ENCODE measurements at regions not wholly inside any gene's neighbourhood (a gene's known extent, or its start where the extent isn't known, plus 50 kb on each side); places are given as distances from the start of the nearest gene placed in this dataset.

- Histone ChIP-seq H3K36me3 (ENCODE audit: control insufficient read depth in 2 of 4, insufficient read depth in 4 of 4, low read length in 3 of 4) (no peaks in the 10 kb centered on the region), H3K9ac (replicated peaks in 1 of 4; ENCODE audit: extremely low read depth in 1 of 4, low read depth in 3 of 4, low read length in 3 of 4) (no peak overlapping the region), H3K9me3 (ENCODE audit: insufficient read depth in 2 of 2, low read depth in 1 of 2, low read length in 1 of 2) (no peaks in the 10 kb centered on the region), H3K79me1 (ENCODE audit: low read depth, low read length) (no peaks in the 10 kb centered on the region), H3K14ac (ENCODE audit: insufficient read length) (no peak overlapping the region), H3K56ac (replicated peaks; ENCODE audit: insufficient read length, low read depth, low read length) (no peak overlapping the region), H3K18ac (ENCODE audit: extremely low read depth, low read length) (no peak overlapping the region), H3K4ac (replicated peaks; ENCODE audit: insufficient read length, low read depth, low read length) (no peak overlapping the region), H3K79me2 (ENCODE audit: control insufficient read depth in 1 of 2, insufficient read depth in 2 of 2, low read length in 2 of 2) (no peaks in the 10 kb centered on the region), H3K4me2 (ENCODE audit: insufficient read depth in 1 of 2, low read depth in 2 of 2, low read length in 2 of 2) (no peak overlapping the region), H3K4me3 (ENCODE audit: extremely low read depth in 1 of 4, insufficient read depth in 2 of 4, low read depth in 3 of 4, low read length in 4 of 4) (no peak overlapping the region), H4K91ac (replicated peaks; ENCODE audit: insufficient read length, low read length) (no peak overlapping the region), H3K23me2 (ENCODE audit: low read depth, low read length) (no peaks in the 10 kb centered on the region; the same call in 1 of the 2 replicates), H3K4me1 (replicated peaks in 1 of 4; ENCODE audit: control insufficient read depth in 3 of 4, insufficient read depth in 4 of 4, low read length in 3 of 4) (peaks cover 0 to 2% (median 0%) of the 10 kb centered on the region in 4 experiments; a peak in 1 of 7 replicates), H2BK120ac (replicated peaks; ENCODE audit: low read depth, low read length) (no peak overlapping the region), H2BK12ac (ENCODE audit: low read depth, low read length) (no peak overlapping the region), H4K8ac (ENCODE audit: extremely low read depth, insufficient read depth, low read length) (no peak overlapping the region), H2AFZ (ENCODE audit: low read length) (no peak overlapping the region), H2BK20ac (ENCODE audit: low read length) (no peak overlapping the region), H3K27ac (ENCODE audit: low read depth, low read length) (no peak overlapping the region), H2BK15ac (ENCODE audit: low read length) (no peak overlapping the region), H3K27me3 (replicated peaks in 1 of 4; ENCODE audit: control insufficient read depth in 3 of 4, extremely low read depth in 1 of 4, insufficient read depth in 3 of 4, low read length in 3 of 4) (no peaks in the 10 kb centered on the region), H4K20me1 (replicated peaks in 1 of 2; ENCODE audit: control insufficient read depth in 1 of 2, insufficient read depth in 2 of 2, low read length in 2 of 2) (peaks cover 0 to 2% of the 10 kb centered on the region in 2 experiments), H3K23ac (ENCODE audit: insufficient read length) (no peak overlapping the region), H2BK5ac (ENCODE audit: low read depth, low read length) (no peak overlapping the region), H2AK5ac (ENCODE audit: low read depth, low read length) (no peak overlapping the region), H4K5ac (ENCODE audit: insufficient read length, low read depth, low read length) (no peak overlapping the region)
- DNase-seq (ENCODE audit: low read depth in 1 of 2, low spot score in 2 of 2) (no peak), FAIRE-seq (no peak)
- CTCF ChIA-PET (ENCODE audit: partially characterized antibody) = interaction anchor here (0.6 to 1.2 kb wide), 2 partner anchors 16 to 688 kb away, joined by 3 read pairs; no protein-coding TSS in a partner anchor
- WGBS, 2 experiments (ENCODE audit: extremely low coverage in 1 of 2, insufficient coverage in 1 of 2, insufficient read length in 1 of 2, insufficient replicate concordance in 2 of 2, low coverage in 1 of 2, low lambda C conversion rate in 2 of 2, missing lambda C conversion rate in 1 of 2) = 92% methylated on average over 7 of the region's 7 CpGs; no CpG with 5 or more reads in 1 of the 2 experiments
- POLR2A ChIA-PET (ENCODE audit: partially characterized antibody) = no interaction called here
- TF ChIP-seq CREB1 (IDR thresholded peaks at IDR 0.05) (no peak), SRF (IDR thresholded peaks at IDR 0.05; ENCODE audit: low read depth, low read length) (no peak), CBX5 (IDR thresholded peaks at IDR 0.05; ENCODE audit: low read depth, low read length) (no peak), SUZ12 (IDR thresholded peaks at IDR 0.05; ENCODE audit: low read length) (no peak), SP4 (IDR thresholded peaks at IDR 0.05; ENCODE audit: low read length) (no peak), TAF7 (optimal IDR thresholded peaks at IDR 0.05; ENCODE audit: borderline replicate concordance, low read depth, low read length) (no peak), SP1 (IDR thresholded peaks at IDR 0.05; ENCODE audit: low read depth, low read length) (no peak), CBX8 (IDR thresholded peaks at IDR 0.05; ENCODE audit: borderline replicate concordance, low read depth, low read length) (no peak), TAF1 (IDR thresholded peaks at IDR 0.05; ENCODE audit: low read depth, low read length) (no peak), MAFK (IDR thresholded peaks at IDR 0.05; ENCODE audit: low read depth, low read length) (no peak), GTF2F1 (IDR thresholded peaks at IDR 0.05; ENCODE audit: borderline replicate concordance, low read depth, low read length) (no peak), KDM5A (IDR thresholded peaks at IDR 0.05; ENCODE audit: low read length) (no peak), BACH1 (IDR thresholded peaks at IDR 0.05; ENCODE audit: low read length) (no peak)
- TF ChIP-seq, protein P1, sequence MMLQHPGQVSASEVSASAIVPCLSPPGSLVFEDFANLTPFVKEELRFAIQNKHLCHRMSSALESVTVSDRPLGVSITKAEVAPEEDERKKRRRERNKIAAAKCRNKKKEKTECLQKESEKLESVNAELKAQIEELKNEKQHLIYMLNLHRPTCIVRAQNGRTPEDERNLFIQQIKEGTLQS (IDR thresholded peaks at IDR 0.05; ENCODE audit: insufficient read depth, low read depth, low read length) = no peak
- TF ChIP-seq, protein P2, sequence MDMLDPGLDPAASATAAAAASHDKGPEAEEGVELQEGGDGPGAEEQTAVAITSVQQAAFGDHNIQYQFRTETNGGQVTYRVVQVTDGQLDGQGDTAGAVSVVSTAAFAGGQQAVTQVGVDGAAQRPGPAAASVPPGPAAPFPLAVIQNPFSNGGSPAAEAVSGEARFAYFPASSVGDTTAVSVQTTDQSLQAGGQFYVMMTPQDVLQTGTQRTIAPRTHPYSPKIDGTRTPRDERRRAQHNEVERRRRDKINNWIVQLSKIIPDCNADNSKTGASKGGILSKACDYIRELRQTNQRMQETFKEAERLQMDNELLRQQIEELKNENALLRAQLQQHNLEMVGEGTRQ (IDR thresholded peaks at IDR 0.05; ENCODE audit: low read length) = no peak
Observed at GRCh38 chr9:79985264-79985663, 413.5 kb downstream of the TLE4 start.
